ENCODE measurements at regions not wholly inside any gene's neighbourhood (a gene's known extent, or its start where the extent isn't known, plus 50 kb on each side); places are given as distances from the start of the nearest gene placed in this dataset.
"Not testable (repeated sequence)": the region's sequence is repeated elsewhere in the genome, so short reads cannot be mapped to it uniquely, and the experiment has no call there.

- DNase-seq: no peak
These were observed 271.7 kb upstream of the MKLN1 start for GRCh38 chr7:131056007-131056406.

GRCh38 chr7:131057015-131057793 lies 270.5 kb upstream of the MKLN1 start:
- DNase-seq: peak; percentile 88

- no peak for DNase-seq
These were observed 269.9 kb upstream of the MKLN1 start for GRCh38 chr7:131057794-131058070.

- DNase-seq: not testable (repeated sequence)
These were observed 269.0 kb upstream of the MKLN1 start for GRCh38 chr7:131058561-131059288.

GRCh38 chr7:131059401-131059800 lies 268.3 kb upstream of the MKLN1 start:
- DNase-seq: not testable (repeated sequence)

- no peak for DNase-seq
These were observed 266.5 kb upstream of the MKLN1 start for GRCh38 chr7:131061158-131061557.

GRCh38 chr7:131061818-131062217 lies 265.9 kb upstream of the MKLN1 start:
- DNase-seq: no peak

- no peak for DNase-seq
These were observed 261.0 kb upstream of the MKLN1 start for GRCh38 chr7:131066635-131067034.

- no peak for DNase-seq
These were observed 260.5 kb upstream of the MKLN1 start for GRCh38 chr7:131067220-131067619.

- DNase-seq: peak; percentile 52
These were observed 259.1 kb upstream of the MKLN1 start for GRCh38 chr7:131068604-131069021.

- peak; percentile 97 for DNase-seq
These were observed 255.7 kb upstream of the MKLN1 start for GRCh38 chr7:131071786-131072504.

- peak; percentile 54 for DNase-seq
These were observed 255.1 kb upstream of the MKLN1 start for GRCh38 chr7:131072505-131073091.

- DNase-seq: no peak
These were observed 253.6 kb upstream of the MKLN1 start for GRCh38 chr7:131074043-131074442.

- DNase-seq: no peak
These were observed 253.1 kb upstream of the MKLN1 start for GRCh38 chr7:131074585-131074984.

GRCh38 chr7:131075406-131075805 lies 252.3 kb upstream of the MKLN1 start:
- DNase-seq: no peak

GRCh38 chr7:131076032-131076431 lies 251.6 kb upstream of the MKLN1 start:
- DNase-seq: no peak

- no peak for DNase-seq
These were observed 250.9 kb upstream of the MKLN1 start for GRCh38 chr7:131076711-131077181.

GRCh38 chr7:131077735-131078134 lies 249.9 kb upstream of the MKLN1 start:
- no peak for DNase-seq

- DNase-seq: no peak
These were observed 246.9 kb upstream of the MKLN1 start for GRCh38 chr7:131080754-131081153.

GRCh38 chr7:131081308-131081707 lies 246.4 kb upstream of the MKLN1 start:
- DNase-seq: no peak

- DNase-seq: no peak
These were observed 243.9 kb upstream of the MKLN1 start for GRCh38 chr7:131083781-131084180.

GRCh38 chr7:131084336-131084735 lies 243.3 kb upstream of the MKLN1 start:
- DNase-seq: peak; percentile 34

Measured in dermis blood vessel endothelial cell (primary cell).